Stimulated activated CD4-positive, alpha-beta T cell treated with anti-CD3 and anti-CD28 coated beads, Interleukin-15, amount 100 ng/mL, for 1 hour (primary cell): ENCODE measurements at regions not wholly inside any gene's neighbourhood (a gene's known extent, or its start where the extent isn't known, plus 50 kb on each side); places are given as distances from the start of the nearest gene placed in this dataset.
"Not testable (repeated sequence)": the region's sequence is repeated elsewhere in the genome, so short reads cannot be mapped to it uniquely, and the experiment has no call there.

Experiments
- DNase-seq, 2 donors: peaks; one replicate each; pipeline ENCODE4 v3.0.0-alpha.2; 2020; ENCODE audit warnings: low read depth in 1 of 2, low spot score in 1 of 2

- no peak for DNase-seq
Observed at GRCh38 chr6:98416027-98416426, 418.3 kb upstream of the POU3F2 start.

GRCh38 chr6:98416497-98417158 is 417.7 kb upstream of the POU3F2 start:
- not testable (repeated sequence) for DNase-seq

DNA sequence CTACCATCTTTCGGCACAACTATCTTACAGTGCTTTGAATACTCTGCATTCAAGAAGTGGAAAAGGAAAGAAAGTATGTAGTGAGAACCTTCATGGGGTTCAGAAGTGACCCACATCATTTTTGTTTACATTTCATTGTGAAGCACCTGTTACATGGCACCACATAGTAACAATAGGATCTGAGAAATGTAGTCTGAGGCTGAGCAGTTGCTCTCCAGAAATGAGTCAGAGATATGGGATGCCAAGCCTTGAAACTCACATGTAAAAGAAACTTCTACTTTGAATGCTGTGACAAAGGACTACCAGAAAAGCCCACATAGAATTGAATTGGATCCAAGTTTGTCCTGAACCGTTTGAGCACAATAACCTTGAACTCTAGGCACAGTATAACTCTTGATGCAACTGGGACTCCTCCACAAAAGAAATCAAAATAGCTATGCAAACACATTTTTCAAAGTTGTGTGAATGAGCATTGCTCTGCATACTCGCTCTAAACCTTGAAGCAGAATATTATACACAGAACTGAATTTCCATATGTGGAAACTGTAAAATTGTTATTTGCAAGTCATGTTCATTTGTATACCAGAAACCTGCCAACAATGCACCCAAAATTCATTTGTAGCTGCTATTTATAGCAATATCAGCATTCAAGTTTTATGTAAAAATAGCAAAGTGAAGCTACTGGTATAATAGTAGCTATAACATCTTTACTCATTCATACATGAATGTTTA is 400.9 kb upstream of the POU3F2 start:
- no peak for DNase-seq

- no peak for DNase-seq
Observed at GRCh38 chr6:98443633-98444032, 390.7 kb upstream of the POU3F2 start.

DNA sequence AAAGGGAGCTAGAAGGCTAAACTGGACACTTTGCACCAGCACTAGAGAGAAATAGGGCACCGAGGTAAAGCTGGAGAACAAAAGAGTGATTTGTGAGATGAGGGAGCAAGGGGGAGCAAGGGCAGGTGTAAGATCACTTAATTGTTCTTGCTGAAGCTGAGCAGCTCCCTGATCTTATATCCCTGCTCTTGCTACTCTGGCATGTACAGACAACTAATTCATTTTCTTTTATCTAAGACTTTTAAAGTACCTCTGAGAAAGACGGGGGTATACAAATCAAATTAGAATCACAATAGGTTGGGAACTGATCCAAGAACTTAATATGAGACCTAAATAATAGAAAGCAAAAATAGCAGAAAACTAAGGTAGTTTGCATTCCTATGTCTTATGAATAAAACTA is 381.7 kb upstream of the POU3F2 start:
- DNase-seq, result no peak

DNA sequence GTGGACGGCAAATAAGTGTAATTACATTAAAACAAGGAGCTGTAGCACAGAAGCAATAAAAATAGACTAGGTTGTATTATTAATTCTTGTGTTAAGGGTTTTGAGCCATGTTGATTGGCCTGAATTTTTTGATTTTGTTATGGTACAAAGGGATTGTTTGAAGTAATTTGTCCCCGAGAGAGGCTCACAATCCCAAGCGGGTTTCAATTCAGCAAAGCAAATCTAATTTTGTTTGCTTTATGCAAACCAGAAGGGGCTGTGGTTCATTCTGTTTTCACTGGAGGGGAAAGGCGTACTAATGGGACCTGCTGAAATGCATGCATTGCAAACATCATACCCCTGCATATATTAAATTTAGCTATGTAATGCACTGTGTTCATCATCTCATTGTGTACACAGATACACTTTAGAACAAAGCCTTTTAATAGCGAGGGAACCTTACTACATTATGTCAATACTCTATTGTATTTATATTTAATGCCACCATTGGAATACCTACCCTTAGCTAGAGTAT is 379.5 kb upstream of the POU3F2 start:
- no peak for DNase-seq

DNA sequence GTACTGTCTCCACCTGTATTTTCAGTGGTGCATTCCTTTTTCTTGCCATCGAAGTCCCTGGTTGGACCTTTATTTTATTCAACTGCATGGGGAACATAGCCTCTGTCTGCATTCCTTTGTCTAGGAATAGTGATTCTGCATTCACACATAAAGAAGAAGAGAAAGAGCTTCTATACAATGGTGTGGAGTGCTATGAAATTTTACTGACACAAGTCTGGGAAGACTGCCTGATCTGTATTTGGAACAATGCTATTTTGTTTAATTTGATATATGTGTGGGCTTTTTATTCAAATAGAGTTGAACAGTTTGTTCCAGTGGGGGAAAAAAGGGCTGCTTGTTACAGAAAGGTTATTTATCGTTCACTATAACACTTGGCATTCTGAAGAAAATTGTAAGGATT is 375.7 kb upstream of the POU3F2 start:
- no peak for DNase-seq

DNA sequence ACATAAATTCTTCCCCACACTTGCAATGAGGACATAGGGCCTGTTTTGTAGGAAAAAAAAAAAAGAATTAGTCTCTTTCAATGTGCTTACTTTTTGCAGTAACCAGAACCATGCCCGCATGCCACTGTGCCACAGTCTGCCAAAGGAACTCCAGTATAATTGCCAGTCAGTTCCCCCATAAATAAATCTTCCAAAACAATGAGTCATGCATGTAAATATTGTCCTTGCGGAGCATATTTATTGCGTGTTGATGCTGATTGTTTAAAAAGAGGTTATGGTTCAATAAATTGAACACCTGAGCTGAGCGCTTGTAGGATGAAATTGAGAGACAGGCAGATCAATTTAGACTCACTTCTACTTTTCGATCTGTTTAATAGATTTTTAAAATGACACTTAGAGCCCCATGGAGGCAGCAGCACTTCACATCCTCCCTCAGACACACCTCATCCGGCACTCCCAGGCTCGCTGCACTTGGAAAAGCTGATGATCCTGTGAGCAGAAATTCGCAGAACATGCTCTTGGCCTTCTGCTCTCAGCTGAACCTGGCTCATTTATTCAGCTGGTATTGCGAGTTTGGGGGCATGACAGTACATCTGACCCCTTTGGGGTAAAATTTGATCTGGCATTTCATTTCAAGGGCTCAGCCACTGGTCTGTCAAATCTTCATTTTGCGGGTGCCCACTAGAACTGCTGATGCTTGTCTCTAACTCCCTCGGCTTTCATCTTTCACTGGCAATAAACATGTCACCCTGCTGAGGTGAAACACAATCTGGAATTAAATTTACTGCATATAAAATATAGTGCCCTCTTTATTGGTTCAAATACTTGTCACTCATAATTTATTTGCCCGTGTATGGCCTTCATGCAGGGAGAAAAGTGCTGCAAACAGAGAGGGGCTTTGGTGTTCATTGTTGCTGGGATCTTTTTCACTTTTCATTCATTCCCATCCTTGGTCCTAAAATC is 371.1 kb upstream of the POU3F2 start:
- no peak for DNase-seq

DNA sequence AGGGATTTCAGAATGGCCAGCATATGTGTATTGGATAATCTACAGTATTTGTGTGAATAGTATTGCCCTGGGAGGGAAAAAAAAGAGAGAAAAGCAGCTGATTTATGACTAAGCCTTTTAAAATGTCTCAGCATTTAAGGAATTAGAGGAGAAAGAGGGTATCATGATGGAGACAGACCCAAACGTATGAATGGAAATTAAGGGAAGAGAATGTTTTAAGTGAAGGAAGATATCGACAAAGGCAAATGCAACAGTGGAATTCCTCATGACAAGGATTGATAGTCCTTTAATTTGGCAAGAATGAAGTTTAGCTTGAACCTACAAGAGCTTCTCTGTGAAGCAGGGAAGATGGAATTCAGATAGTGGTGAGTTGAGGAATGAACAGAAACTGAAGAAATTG is 367.3 kb upstream of the POU3F2 start:
- DNase-seq, result no peak

DNA sequence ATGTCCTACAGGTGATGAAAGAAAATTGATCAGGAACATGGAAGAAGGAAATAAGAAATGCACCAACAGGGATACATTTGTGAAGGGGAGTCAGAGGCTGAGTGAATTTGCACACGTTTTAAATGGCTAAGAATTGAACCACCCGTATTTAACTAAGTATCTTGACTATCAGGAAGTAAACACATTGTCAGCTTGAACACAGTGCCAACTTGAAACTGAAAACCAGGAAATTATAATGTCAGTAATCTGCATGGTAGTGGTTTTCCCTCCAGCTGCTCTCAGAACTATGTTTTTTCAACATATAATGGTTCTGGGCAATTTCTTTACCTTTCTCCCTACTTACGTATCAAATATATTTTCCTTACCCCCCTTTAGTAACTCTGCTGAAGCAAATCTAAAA is 366.5 kb upstream of the POU3F2 start:
- DNase-seq, result no peak

- no peak for DNase-seq
Observed at GRCh38 chr6:98469141-98469540, 365.2 kb upstream of the POU3F2 start.

DNA sequence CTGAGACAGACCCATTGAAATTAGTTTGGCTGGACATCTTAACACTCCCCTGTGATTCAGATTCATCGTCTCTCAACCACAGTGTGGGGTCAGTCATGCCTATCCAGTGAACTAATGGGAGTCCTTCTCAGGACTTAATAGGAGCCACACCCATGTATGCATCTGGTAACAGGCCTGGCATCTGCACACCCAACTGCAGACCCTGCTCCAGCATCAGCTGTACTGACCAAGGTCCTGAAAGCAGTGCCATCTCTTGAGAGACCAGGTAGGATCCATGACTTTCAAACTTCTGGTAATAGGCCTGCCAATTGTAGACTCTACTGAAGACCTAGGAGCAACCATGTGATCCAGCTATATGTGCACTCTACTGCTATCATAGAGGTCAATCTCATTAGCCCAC is 363.6 kb upstream of the POU3F2 start:
- no peak for DNase-seq

- DNase-seq, result no peak
Observed at GRCh38 chr6:98471444-98471843, 362.9 kb upstream of the POU3F2 start.

DNA sequence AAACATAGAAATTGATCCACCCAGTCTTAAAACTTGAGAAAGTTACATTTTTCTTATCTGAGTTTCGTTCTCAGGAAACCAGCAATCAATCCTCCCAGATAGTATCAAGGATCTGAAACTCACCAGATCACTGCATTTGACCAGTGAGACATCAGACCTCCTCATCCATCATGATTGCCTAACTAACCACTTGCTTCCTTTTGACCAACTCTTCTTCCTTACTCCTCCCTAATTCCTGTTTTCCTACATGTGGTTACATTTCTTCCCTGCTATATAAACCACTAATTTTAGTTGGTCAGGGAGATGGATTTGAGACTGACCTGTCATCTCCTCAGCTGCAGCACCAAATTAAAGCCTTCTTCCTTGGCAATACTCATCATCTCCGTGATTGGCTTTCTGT is 357.1 kb upstream of the POU3F2 start:
- no peak for DNase-seq

GRCh38 chr6:98484696-98485095 is 349.7 kb upstream of the POU3F2 start:
- no peak for DNase-seq

DNA sequence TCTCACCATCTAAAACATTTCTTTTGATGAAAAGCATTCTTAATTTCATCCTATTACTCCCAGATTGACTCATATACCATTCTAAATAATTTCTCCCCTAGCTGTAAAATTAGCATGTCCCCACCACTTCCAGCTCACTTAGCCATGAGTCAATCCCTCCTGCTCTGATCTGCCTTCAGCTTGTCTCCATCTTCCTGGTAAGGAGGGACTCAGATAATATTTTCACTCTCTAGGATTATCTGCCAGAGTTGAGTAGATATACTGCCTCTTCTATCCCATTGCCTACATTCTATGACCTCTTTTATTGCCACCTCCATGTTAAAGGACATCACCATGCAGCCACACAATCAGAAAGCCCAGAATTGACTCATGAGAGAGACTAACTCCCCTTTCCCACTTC is 348.8 kb upstream of the POU3F2 start:
- DNase-seq, result no peak

GRCh38 chr6:98486057-98486456 is 348.3 kb upstream of the POU3F2 start:
- DNase-seq, result no peak

DNA sequence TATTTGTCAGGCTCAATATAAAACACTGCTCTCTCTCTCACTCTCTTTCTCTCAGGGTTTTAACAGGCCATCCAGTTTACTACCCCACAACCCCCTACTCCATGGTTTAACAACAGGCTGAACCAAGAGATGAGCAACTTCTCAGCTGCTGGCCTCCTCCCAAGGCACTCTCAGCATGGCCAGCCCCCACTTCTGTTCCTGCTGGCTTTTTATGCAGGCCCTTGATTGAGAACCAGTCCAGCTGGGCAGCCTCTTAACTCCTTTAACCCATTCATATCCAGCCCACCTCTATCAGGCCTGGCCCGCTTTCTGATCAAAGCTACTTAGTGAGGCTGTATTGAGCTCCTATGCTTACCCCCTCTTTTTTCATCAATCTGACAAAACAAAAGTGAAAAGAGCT is 346.8 kb upstream of the POU3F2 start:
- DNase-seq, result no peak

DNA sequence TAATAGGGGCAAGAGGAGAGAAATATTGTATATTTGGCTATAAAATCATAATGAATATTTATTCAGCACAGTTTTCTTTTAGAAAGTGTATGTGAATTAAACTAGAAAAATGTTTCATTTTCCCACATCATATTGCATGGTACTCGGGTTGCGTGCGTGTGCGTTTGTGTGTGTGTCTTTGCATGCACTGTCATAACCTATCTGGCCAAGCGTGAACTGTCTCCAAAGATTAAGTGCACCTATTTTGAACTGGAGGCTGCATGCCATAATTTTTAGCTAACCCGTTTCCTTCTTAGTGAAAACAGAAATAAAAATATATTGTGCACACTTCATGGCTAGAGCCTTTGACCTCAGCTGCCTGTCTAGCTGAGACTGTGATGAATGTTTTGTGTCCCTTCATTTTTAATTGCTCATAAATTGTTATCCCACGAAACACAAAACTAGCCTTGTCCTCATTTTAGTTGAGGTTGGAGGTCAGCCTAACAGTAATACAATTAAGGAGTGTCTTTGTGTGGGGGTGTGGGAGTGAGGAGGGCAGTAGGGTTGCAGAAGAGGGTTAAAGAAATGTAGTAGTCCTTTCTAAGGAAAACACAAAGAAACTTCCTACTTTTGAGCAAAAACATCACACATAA is 336.1 kb upstream of the POU3F2 start:
- DNase-seq, result no peak

GRCh38 chr6:98498866-98499265 is 335.5 kb upstream of the POU3F2 start:
- DNase-seq, result no peak

GRCh38 chr6:98514073-98514720 is 320.2 kb upstream of the POU3F2 start:
- DNase-seq, result no peak
